CD4-positive, alpha-beta T cell (primary cell): ENCODE measurements at regions not wholly inside any gene's neighbourhood (a gene's known extent, or its start where the extent isn't known, plus 50 kb on each side); places are given as distances from the start of the nearest gene placed in this dataset.

ENCODE experiments used
- ATAC-seq: fragments of 200-7000 bp; cut with Tn5 transposase; one replicate; pipeline ENCODE4 v1.10.0; 2022; ENCODE audit warnings: mild to moderate bottlenecking; ENCODE audit not compliant: poor library complexity
- CTCF ChIA-PET: fragments of 350-600 bp; sonication (Branson Sonifier 250); formaldehyde crosslinking; loops from one replicate; lab custom pipeline; 2021; ENCODE audit warnings: antibody characterized with exemption, inconsistent platforms; lab: Charles Lee
- POLR2A ChIA-PET: fragments of 350-600 bp; sonication (Branson Sonifier 250); formaldehyde crosslinking; loops from one replicate; lab custom pipeline; 2021; ENCODE audit warnings: antibody characterized with exemption, inconsistent platforms; lab: Charles Lee
- DNase-seq, 14 experiments: peaks; one replicate each; pipeline ENCODE4 v3.0.0-alpha.2; 2013 to 2020; ENCODE audit warnings: mixed read lengths in 2 of 14
- H3K27ac ChIP-seq, 2 donors: one replicate each; pipeline versions ENCODE4 v1.5.1 to v1.7.0; 2013; ENCODE audit warnings: low read length in 2 of 2, low read depth in 1 of 2, mild to moderate bottlenecking in 1 of 2
- H3K27me3 ChIP-seq, 2 experiments: 1 replicate in 1 of 2; 2 replicates in 1 of 2; pipeline versions ENCODE4 v1.6.1 to v1.7.0; 2013; ENCODE audit warnings: low read length in 2 of 2, control low read depth in 1 of 2, mild to moderate bottlenecking in 1 of 2, moderate library complexity in 1 of 2; ENCODE audit not compliant: insufficient read depth in 2 of 2, control insufficient read depth in 1 of 2
- H3K36me3 ChIP-seq: one replicate; pipeline ENCODE4 v1.6.1; 2013; ENCODE audit warnings: low read length, control low read depth; ENCODE audit not compliant: insufficient read depth
- H3K4me1 ChIP-seq: one replicate; pipeline ENCODE4 v1.6.1; 2013; ENCODE audit warnings: low read length, control low read depth; ENCODE audit not compliant: insufficient read depth
- H3K4me3 ChIP-seq: one replicate; pipeline ENCODE4 v1.5.1; 2013; ENCODE audit warnings: mild to moderate bottlenecking, low read length, moderate library complexity
- H3K9me3 ChIP-seq, 2 experiments: 1 replicate in 1 of 2; 2 replicates in 1 of 2; pipeline versions ENCODE4 v1.6.1 to v1.7.0; 2013; ENCODE audit warnings: low read length in 2 of 2, mild to moderate bottlenecking in 2 of 2, control low read depth in 1 of 2, moderate library complexity in 1 of 2; ENCODE audit not compliant: control insufficient read depth in 1 of 2, insufficient read depth in 1 of 2
- H3K27ac Mint-ChIP-seq: one replicate; pipeline ENCODE4 v1.8.0; 2020; ENCODE audit warnings: mixed read lengths
- H3K27me3 Mint-ChIP-seq: one replicate; pipeline ENCODE4 v1.8.0; 2021; ENCODE audit warnings: mixed read lengths
- H3K36me3 Mint-ChIP-seq: one replicate; pipeline ENCODE4 v1.8.0; 2021; ENCODE audit warnings: low read depth, mixed read lengths
- H3K4me1 Mint-ChIP-seq: one replicate; pipeline ENCODE4 v1.8.0; 2021; ENCODE audit warnings: low read depth, mixed read lengths
- H3K4me3 Mint-ChIP-seq: one replicate; pipeline ENCODE4 v1.8.0; 2020; ENCODE audit warnings: mild to moderate bottlenecking, mixed read lengths
- H3K9me3 Mint-ChIP-seq: one replicate; pipeline ENCODE4 v1.8.0; 2020; ENCODE audit warnings: mixed read lengths
- intact Hi-C, 2 experiments: fragments of 100-400 bp; cut with DNase I in 1 of 2; cut with micrococcal nuclease in 1 of 2; formaldehyde crosslinking; loops; one replicate each; pipeline versions ENCODE4 v1.15.1 to v1.9.0; 2023 to 2025; cut with DNase I, micrococcal nuclease
- TF ChIP-seq, protein P1 (sequence below): fragments of 200-600 bp; IDR thresholded peaks from one replicate; pipeline ENCODE4 v1.8.0; 2022; ENCODE audit warnings: antibody characterized with exemption, mild to moderate bottlenecking

DNA sequence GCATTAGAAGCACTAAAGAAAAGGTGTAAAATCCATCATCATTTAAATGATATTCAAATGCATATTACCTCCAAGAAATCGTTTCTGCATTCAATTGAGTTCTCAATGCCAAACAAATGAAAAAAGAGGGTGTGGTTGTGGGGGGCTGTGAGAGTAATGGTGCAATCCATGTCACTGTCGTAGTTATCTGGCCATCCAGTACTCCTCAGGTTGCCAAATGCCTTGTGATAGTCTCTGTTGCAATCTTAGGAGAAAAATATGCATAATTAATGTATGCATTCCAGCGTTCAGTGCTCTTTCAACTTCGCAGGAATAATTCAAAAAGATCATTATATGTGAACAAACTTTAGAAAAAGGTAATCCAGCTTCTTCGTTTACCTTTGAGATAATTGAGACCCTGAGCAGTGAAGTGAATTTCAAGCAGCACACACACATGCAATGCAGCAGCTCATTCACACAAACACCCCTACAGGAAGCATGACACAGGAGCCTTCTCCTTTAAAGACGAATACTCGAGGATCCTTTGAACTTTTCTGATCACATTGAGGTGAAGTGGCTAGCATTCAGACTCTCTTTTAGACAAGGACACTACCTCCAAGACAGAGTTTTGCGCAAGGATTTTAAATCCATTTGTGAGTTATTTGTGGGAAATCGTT, 73.4 kb downstream of the OR13A1 start:
- Histone ChIP-seq H3K4me1 (no peaks in the 10 kb centered on the region), H3K27ac (no peak overlapping the region), H3K9me3 (no peaks in the 10 kb centered on the region), H3K36me3 (no peaks in the 10 kb centered on the region), H3K27me3 (no peaks in the 10 kb centered on the region), H3K4me3 (no peak overlapping the region)
- TF ChIP-seq, protein P1, sequence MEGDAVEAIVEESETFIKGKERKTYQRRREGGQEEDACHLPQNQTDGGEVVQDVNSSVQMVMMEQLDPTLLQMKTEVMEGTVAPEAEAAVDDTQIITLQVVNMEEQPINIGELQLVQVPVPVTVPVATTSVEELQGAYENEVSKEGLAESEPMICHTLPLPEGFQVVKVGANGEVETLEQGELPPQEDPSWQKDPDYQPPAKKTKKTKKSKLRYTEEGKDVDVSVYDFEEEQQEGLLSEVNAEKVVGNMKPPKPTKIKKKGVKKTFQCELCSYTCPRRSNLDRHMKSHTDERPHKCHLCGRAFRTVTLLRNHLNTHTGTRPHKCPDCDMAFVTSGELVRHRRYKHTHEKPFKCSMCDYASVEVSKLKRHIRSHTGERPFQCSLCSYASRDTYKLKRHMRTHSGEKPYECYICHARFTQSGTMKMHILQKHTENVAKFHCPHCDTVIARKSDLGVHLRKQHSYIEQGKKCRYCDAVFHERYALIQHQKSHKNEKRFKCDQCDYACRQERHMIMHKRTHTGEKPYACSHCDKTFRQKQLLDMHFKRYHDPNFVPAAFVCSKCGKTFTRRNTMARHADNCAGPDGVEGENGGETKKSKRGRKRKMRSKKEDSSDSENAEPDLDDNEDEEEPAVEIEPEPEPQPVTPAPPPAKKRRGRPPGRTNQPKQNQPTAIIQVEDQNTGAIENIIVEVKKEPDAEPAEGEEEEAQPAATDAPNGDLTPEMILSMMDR: no peak
- CTCF ChIA-PET: interaction anchor here (0.8 kb wide), 1 partner anchor 8 kb away, joined by 3 read pairs; no protein-coding TSS in a partner anchor
- ATAC-seq (no peak), DNase-seq (no peak)
- POLR2A ChIA-PET: no interaction called here
- intact Hi-C loops: loop anchor here in 1 of 2 experiments (10.0 kb wide), 1 partner anchor 433 kb away; the partner anchor contains the start of gene ZFAND4
- no peak overlapping the region for H3K27ac Mint-ChIP-seq
- H3K4me1 Mint-ChIP-seq: peaks cover 8% of the 10 kb centered on the region
- H3K9me3 Mint-ChIP-seq: no peaks in the 10 kb centered on the region
- no peaks in the 10 kb centered on the region for H3K36me3 Mint-ChIP-seq
- no peak overlapping the region for H3K4me3 Mint-ChIP-seq
- H3K27me3 Mint-ChIP-seq: no peaks in the 10 kb centered on the region

DNA sequence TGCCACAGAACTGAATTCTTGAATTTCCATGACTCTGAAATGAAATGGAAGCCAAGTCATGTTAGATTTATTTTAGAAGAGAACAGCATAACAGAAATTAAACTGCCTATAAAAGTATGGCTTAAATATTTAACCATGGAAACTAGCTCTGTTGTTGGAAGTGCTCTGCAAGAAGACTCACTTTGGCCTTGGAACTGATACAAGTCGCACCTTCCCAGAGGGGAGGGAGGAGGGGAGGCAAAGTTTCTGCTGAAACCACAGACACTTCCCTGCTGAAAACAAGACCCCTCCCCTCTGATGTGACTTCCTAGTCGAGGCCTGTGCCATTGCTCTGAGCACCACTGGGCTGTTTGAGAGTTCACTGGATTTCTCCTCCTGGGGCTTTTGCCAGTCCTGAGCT, 72.1 kb downstream of the OR13A1 start:
- peaks cover 6% of the 10 kb centered on the region for H3K4me1 Mint-ChIP-seq
- no peaks in the 10 kb centered on the region for H3K9me3 ChIP-seq
- no peaks in the 10 kb centered on the region for H3K4me1 ChIP-seq
- H3K9me3 Mint-ChIP-seq: no peaks in the 10 kb centered on the region
- no peak overlapping the region for H3K4me3 Mint-ChIP-seq
- POLR2A ChIA-PET: no interaction called here
- H3K36me3 ChIP-seq: no peaks in the 10 kb centered on the region
- H3K27me3 Mint-ChIP-seq: no peaks in the 10 kb centered on the region
- no peak overlapping the region for H3K4me3 ChIP-seq
- H3K27me3 ChIP-seq: no peaks in the 10 kb centered on the region
- no peaks in the 10 kb centered on the region for H3K36me3 Mint-ChIP-seq
- intact Hi-C loops: loop anchor here in 1 of 2 experiments (10.0 kb wide), 1 partner anchor 432 kb away; the partner anchor contains the start of gene ZFAND4
- no peak for DNase-seq
- H3K27ac Mint-ChIP-seq: no peak overlapping the region
- CTCF ChIA-PET: no interaction called here
- ATAC-seq: no peak
- TF ChIP-seq, protein P1: no peak
- H3K27ac ChIP-seq: no peak overlapping the region

DNA sequence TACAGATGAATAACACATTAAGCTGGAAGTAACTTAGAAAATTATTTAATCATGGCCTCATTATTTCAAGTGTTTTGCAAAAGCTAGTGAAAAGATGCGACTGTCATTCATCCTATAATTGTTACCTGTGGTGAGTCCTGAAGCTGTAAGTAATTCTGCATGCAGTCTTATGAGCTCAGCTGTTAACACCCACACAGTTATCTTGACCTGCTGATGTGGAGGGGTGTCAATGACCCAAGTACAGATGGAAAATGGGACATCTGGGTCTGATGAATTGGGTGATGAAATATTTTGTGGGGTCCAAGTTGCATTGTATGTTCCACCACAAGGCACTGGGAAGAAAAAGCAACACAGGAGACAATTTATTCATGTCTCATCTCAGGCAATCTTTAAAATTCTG, 68.9 kb downstream of the OR13A1 start:
- peaks cover 3% of the 10 kb centered on the region for H3K4me1 ChIP-seq
- TF ChIP-seq, protein P1: no peak
- no peaks in the 10 kb centered on the region for H3K9me3 ChIP-seq
- H3K4me3 Mint-ChIP-seq: no peak overlapping the region
- ChIA-PET POLR2A (no interaction called here), CTCF (no interaction called here)
- DNase-seq (no peak), ATAC-seq (no peak)
- H3K27me3 ChIP-seq: no peaks in the 10 kb centered on the region
- H3K4me1 Mint-ChIP-seq: peaks cover 10% of the 10 kb centered on the region
- intact Hi-C loops: loop anchor here in 1 of 2 experiments (10.0 kb wide), 1 partner anchor 428 kb away; the partner anchor contains the start of gene ZFAND4
- H3K27ac ChIP-seq: no peak overlapping the region
- H3K4me3 ChIP-seq: no peak overlapping the region
- no peaks in the 10 kb centered on the region for H3K36me3 Mint-ChIP-seq
- H3K9me3 Mint-ChIP-seq: no peaks in the 10 kb centered on the region
- H3K36me3 ChIP-seq: no peaks in the 10 kb centered on the region
- H3K27ac Mint-ChIP-seq: no peak overlapping the region
- H3K27me3 Mint-ChIP-seq: peaks cover 4% of the 10 kb centered on the region
